ENCODE measurements at regions not wholly inside any gene's neighbourhood (a gene's known extent, or its start where the extent isn't known, plus 50 kb on each side); places are given as distances from the start of the nearest gene placed in this dataset.

GRCh38 chr10:10130686-10131085 is 887.0 kb upstream of the CELF2 start:
- DNase-seq (ENCODE audit: low spot score), result no peak
- TF ChIP-seq CTCF (IDR thresholded peaks at IDR 0.05; ENCODE audit: borderline replicate concordance, control extremely low read depth, extremely low read depth, insufficient read depth, missing control alignments), result no peak

GRCh38 chr10:10132009-10132408 is 885.7 kb upstream of the CELF2 start:
- DNase-seq (ENCODE audit: low spot score), result no peak
- TF ChIP-seq CTCF (IDR thresholded peaks at IDR 0.05; ENCODE audit: borderline replicate concordance, control extremely low read depth, extremely low read depth, insufficient read depth, missing control alignments), result no peak
- in situ Hi-C loops (cut with MboI; ENCODE audit: low sequenced_read_pairs, unreplicated experiment), result no loop called here

More at GRCh38 chr10:10130686-10131085, 887.0 kb upstream of the CELF2 start:
- in situ Hi-C loops (cut with MboI; ENCODE audit: low sequenced_read_pairs, unreplicated experiment), result no loop called here

GRCh38 chr10:10133281-10133680 is 884.4 kb upstream of the CELF2 start:
- in situ Hi-C loops (cut with MboI; ENCODE audit: low sequenced_read_pairs, unreplicated experiment), result no loop called here
- no peak for DNase-seq (ENCODE audit: low spot score)
- TF ChIP-seq CTCF (IDR thresholded peaks at IDR 0.05; ENCODE audit: borderline replicate concordance, control extremely low read depth, extremely low read depth, insufficient read depth, missing control alignments), result no peak

GRCh38 chr10:10138685-10139084 is 879.0 kb upstream of the CELF2 start:
- in situ Hi-C loops (cut with MboI; ENCODE audit: low sequenced_read_pairs, unreplicated experiment), result no loop called here
- DNase-seq (ENCODE audit: low spot score), result no peak
- TF ChIP-seq CTCF (IDR thresholded peaks at IDR 0.05; ENCODE audit: borderline replicate concordance, control extremely low read depth, extremely low read depth, insufficient read depth, missing control alignments), result no peak

- no peak for DNase-seq (ENCODE audit: low spot score)
- in situ Hi-C loops (cut with MboI; ENCODE audit: low sequenced_read_pairs, unreplicated experiment), result no loop called here
- no peak for TF ChIP-seq CTCF (IDR thresholded peaks at IDR 0.05; ENCODE audit: borderline replicate concordance, control extremely low read depth, extremely low read depth, insufficient read depth, missing control alignments)
Measured at GRCh38 chr10:10141782-10142382, 875.8 kb upstream of the CELF2 start.

- DNase-seq (ENCODE audit: low spot score), result no peak
- in situ Hi-C loops (cut with MboI; ENCODE audit: low sequenced_read_pairs, unreplicated experiment), result no loop called here
- TF ChIP-seq CTCF (IDR thresholded peaks at IDR 0.05; ENCODE audit: borderline replicate concordance, control extremely low read depth, extremely low read depth, insufficient read depth, missing control alignments), result no peak
Measured at GRCh38 chr10:10146604-10147003, 871.1 kb upstream of the CELF2 start.
